NCI-H1105 (cell line): ENCODE measurements at regions not wholly inside any gene's neighbourhood (a gene's known extent, or its start where the extent isn't known, plus 50 kb on each side); places are given as distances from the start of the nearest gene placed in this dataset.

Experiments
- DNase-seq: peaks from one replicate; lab custom pipeline; 2025; lab: John Stamatoyannopoulos, UW

DNA sequence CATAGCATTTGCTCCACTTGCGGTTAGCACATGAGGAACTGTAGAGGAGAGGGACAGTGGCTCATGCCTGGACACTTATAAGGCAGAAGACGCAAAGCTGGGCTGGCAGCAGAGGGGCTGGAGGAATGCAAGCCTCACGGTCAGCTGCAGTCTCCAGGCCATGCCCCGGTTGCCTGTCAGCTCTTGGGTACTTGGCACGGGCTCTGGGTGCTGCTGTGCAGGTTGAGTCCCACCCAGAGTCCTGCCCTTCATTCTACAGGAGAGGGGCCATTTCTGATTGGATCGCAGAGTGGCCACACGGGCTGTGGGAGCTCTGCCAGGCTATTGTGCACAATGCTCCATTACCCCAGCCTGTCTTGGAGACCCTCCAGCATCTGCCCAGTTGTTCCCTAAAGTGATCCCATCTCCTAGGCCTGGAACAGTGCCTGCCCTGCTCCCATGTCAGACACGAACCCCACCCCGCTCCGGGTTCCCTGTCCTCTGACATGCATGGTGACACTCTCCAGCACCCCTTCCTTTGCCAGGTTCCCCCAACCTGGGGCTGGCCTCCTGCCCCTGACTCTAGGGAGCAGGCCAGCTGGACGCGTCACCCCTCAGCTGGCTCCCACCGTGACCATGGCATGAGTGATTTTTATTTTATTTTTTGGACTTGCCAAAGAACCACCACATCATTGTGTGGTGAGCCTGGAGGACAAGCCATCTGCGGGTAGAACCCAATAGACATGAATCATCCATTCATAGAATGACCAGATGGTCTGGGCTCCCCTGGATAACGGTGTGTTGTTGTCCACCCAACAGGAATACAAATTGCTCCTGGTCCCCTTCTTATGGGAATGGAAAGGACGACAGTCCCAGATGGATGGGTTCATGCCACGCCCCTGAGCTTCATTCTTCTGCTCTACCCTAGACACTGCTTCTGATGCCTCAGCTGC is 51.0 kb upstream of the KLF13 start:
- DNase-seq: no peak

DNA sequence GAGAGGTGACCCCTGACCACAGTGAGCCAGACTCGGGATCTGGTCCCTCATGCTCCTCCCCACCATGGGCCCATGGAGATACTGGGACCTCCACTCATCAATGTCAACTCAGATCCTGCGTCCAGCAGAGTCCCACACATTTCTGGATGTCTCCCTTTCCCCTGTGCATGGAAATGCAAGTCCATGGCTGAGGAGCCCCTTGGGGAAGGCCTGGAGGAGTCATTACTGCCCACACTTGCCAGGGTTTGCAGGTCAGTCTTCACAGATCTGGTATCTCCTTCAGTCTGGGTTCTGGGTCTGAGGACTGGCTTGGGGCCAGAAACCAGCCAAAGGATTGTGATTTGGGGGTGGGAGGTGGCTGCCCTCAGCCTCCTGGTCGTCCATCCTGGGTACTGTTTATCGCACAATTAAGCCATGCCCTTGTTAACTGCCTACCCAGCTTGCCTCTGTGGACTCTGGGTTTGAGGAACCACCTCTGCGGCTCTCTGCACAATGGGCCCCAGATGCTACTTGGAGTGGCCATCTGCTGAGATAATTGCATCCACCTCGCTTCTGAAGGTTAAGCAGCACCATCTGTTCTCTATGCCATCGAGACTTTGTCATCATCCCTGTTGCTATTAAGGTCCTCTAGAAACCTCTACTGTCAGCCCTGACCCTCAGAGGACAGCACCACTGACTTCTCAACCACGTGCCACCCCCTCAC is 49.9 kb upstream of the KLF13 start:
- no peak for DNase-seq
